ENCODE measurements at regions not wholly inside any gene's neighbourhood (a gene's known extent, or its start where the extent isn't known, plus 50 kb on each side); places are given as distances from the start of the nearest gene placed in this dataset.

DNA sequence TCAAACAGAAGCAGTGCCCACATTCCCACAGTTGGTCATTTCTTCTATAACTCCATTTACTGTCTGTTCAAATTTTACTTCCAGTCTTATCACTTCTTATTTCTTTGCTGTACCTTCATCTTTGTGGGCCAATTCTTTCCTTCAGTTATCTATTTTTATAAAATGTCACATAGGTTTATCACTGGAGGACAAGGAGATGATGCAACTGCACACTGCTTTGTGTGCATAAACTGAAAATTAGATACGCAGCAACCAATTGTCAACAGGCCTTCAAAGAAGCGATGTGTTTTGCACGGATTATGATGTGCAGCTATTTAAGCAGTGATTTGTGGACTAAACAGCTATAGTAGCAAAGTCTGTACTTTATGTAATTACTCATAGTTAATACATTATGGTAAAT is 726.8 kb upstream of the GCFC2 start:
- Histone ChIP-seq H3K9me2 (replicated peaks; ENCODE audit: insufficient read depth, low read length) (no peaks in the 10 kb centered on the region), H3K4me3 (ENCODE audit: insufficient read depth, low read length, poor library complexity, severe bottlenecking) (no peak overlapping the region), H3K9me3 (ENCODE audit: insufficient read depth, low read length) (no peaks in the 10 kb centered on the region), H3K27me3 (ENCODE audit: low read length) (no peaks in the 10 kb centered on the region), H4K20me1 (ENCODE audit: low read depth, low read length) (no peaks in the 10 kb centered on the region), H2AFZ (ENCODE audit: low read depth, low read length, severe bottlenecking) (no peak overlapping the region), H3K27ac (ENCODE audit: low read depth, low read length) (no peak overlapping the region), H3K36me3 (ENCODE audit: low read length) (no peaks in the 10 kb centered on the region), H3K4me2 (ENCODE audit: low read depth, low read length, poor library complexity, severe bottlenecking) (no peak overlapping the region), H3K9ac (ENCODE audit: low read length) (no peak overlapping the region), H3F3A (ENCODE audit: insufficient read depth) (no peaks in the 10 kb centered on the region), H3K79me2 (ENCODE audit: insufficient read depth, low read length) (no peaks in the 10 kb centered on the region)
- TF ChIP-seq, protein P1, sequence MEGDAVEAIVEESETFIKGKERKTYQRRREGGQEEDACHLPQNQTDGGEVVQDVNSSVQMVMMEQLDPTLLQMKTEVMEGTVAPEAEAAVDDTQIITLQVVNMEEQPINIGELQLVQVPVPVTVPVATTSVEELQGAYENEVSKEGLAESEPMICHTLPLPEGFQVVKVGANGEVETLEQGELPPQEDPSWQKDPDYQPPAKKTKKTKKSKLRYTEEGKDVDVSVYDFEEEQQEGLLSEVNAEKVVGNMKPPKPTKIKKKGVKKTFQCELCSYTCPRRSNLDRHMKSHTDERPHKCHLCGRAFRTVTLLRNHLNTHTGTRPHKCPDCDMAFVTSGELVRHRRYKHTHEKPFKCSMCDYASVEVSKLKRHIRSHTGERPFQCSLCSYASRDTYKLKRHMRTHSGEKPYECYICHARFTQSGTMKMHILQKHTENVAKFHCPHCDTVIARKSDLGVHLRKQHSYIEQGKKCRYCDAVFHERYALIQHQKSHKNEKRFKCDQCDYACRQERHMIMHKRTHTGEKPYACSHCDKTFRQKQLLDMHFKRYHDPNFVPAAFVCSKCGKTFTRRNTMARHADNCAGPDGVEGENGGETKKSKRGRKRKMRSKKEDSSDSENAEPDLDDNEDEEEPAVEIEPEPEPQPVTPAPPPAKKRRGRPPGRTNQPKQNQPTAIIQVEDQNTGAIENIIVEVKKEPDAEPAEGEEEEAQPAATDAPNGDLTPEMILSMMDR (IDR thresholded peaks at IDR 0.05; ENCODE audit: insufficient read depth, low read length, poor library complexity, severe bottlenecking): no peak
- no peak for TF ChIP-seq EZH2phosphoT487 (conservative IDR thresholded peaks at IDR 0.05; ENCODE audit: low read length)

- no peak overlapping the region for H2AFZ ChIP-seq (ENCODE audit: low read depth, low read length, severe bottlenecking)
- H4K20me1 ChIP-seq (ENCODE audit: low read depth, low read length): no peaks in the 10 kb centered on the region
- H3K79me2 ChIP-seq (ENCODE audit: insufficient read depth, low read length): no peaks in the 10 kb centered on the region
- TF ChIP-seq, protein P1 (IDR thresholded peaks at IDR 0.05; ENCODE audit: insufficient read depth, low read length, poor library complexity, severe bottlenecking): no peak
- TF ChIP-seq EZH2phosphoT487 (conservative IDR thresholded peaks at IDR 0.05; ENCODE audit: low read length): no peak
- H3K9me2 ChIP-seq (replicated peaks; ENCODE audit: insufficient read depth, low read length): no peaks in the 10 kb centered on the region
- H3F3A ChIP-seq (ENCODE audit: insufficient read depth): no peaks in the 10 kb centered on the region
- no peak overlapping the region for H3K4me3 ChIP-seq (ENCODE audit: insufficient read depth, low read length, poor library complexity, severe bottlenecking)
- no peaks in the 10 kb centered on the region for H3K36me3 ChIP-seq (ENCODE audit: low read length)
- no peak overlapping the region for H3K4me2 ChIP-seq (ENCODE audit: low read depth, low read length, poor library complexity, severe bottlenecking)
- H3K9ac ChIP-seq (ENCODE audit: low read length): no peak overlapping the region
- H3K27me3 ChIP-seq (ENCODE audit: low read length): no peaks in the 10 kb centered on the region
- H3K27ac ChIP-seq (ENCODE audit: low read depth, low read length): no peak overlapping the region
- H3K9me3 ChIP-seq (ENCODE audit: insufficient read depth, low read length): no peaks in the 10 kb centered on the region
Observed at GRCh38 chr2:76429374-76429773, 718.7 kb upstream of the GCFC2 start.

DNA sequence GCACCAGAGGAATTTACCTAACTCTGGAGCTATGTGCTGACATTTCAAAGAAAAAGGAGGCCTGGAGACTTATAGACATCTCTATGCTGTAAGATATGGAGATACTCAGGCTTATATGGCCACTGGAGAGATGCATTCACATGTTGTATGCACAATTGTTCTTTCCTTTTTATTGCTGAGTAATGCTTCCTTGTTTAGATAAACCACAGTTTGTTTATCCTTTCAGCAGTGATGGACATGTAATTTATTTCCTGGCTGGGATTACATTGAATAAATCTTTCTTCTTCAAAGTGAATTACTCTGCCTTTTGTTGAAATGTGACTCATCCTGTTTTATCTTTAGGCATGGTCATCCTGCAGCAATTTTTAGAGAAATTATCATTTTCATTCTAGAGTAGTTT is 716.7 kb upstream of the GCFC2 start:
- Histone ChIP-seq H3K36me3 (ENCODE audit: low read length) (no peaks in the 10 kb centered on the region), H3F3A (ENCODE audit: insufficient read depth) (no peaks in the 10 kb centered on the region), H3K4me3 (ENCODE audit: insufficient read depth, low read length, poor library complexity, severe bottlenecking) (no peak overlapping the region), H3K9ac (ENCODE audit: low read length) (no peak overlapping the region), H3K9me2 (replicated peaks; ENCODE audit: insufficient read depth, low read length) (no peaks in the 10 kb centered on the region), H2AFZ (ENCODE audit: low read depth, low read length, severe bottlenecking) (no peak overlapping the region), H3K27me3 (ENCODE audit: low read length) (no peaks in the 10 kb centered on the region), H3K27ac (ENCODE audit: low read depth, low read length) (no peak overlapping the region), H3K4me2 (ENCODE audit: low read depth, low read length, poor library complexity, severe bottlenecking) (no peak overlapping the region), H4K20me1 (ENCODE audit: low read depth, low read length) (no peaks in the 10 kb centered on the region), H3K79me2 (ENCODE audit: insufficient read depth, low read length) (no peaks in the 10 kb centered on the region), H3K9me3 (ENCODE audit: insufficient read depth, low read length) (no peaks in the 10 kb centered on the region)
- TF ChIP-seq EZH2phosphoT487 (conservative IDR thresholded peaks at IDR 0.05; ENCODE audit: low read length): no peak
- TF ChIP-seq, protein P1 (IDR thresholded peaks at IDR 0.05; ENCODE audit: insufficient read depth, low read length, poor library complexity, severe bottlenecking): no peak
